GM21576 (cell line): ENCODE measurements at regions not wholly inside any gene's neighbourhood (a gene's known extent, or its start where the extent isn't known, plus 50 kb on each side); places are given as distances from the start of the nearest gene placed in this dataset.

Source experiments
- ATAC-seq: cut with Tn5 transposase; IDR thresholded peaks from one replicate; pipeline ENCODE4 v1.9.1; 2021; ENCODE audit warnings: mild to moderate bottlenecking, moderate library complexity; ENCODE audit not compliant: unreplicated experiment

DNA sequence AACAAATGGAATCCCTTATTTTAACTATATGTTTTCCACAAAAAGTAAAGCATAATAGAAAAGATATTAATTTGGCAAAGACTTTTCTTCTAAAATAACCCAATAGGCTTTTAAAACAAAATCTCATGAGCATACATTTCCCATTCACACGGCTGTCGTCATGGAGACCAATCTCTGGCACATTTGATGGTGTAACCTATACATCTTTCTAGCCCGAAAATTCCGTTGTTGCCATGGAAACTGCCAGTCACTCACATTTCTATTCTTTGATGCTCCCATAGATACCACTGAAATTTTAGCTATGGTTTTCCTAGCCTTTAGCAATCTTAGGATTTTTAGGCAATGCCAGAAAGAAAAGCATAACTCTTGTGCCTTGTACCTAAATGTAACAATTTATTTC, 262.9 kb upstream of the TRPM3 start:
- ATAC-seq = no peak

DNA sequence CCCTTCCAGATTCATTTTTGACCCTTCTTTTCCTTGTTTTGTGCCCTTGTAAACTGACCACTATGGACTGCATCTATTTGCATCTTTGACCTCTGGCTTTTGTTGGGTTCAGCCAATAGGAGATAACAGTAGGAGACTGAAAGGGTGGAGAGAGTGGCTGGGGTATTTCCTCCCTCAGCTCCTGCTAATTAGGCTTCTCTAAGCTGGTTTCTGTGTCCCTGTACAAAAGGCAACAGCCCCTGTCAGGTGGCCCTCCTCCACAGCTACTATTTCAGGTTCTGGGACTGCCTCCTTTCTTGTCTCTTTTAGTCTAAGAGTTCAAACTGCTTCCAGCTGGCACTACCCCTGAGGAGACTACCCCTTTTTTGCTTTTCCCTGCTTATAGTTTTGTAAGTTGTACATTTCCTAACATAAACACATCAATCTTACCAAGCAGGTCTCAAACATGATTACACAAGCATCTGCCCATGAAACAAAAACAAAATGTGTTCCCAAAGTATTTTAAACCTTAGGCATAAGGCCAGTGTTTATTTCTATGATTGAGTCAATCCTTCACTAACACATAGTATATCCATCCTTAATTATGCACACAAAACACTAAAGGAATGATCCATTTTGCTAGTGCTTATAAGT, 262.0 kb upstream of the TRPM3 start:
- no peak for ATAC-seq

DNA sequence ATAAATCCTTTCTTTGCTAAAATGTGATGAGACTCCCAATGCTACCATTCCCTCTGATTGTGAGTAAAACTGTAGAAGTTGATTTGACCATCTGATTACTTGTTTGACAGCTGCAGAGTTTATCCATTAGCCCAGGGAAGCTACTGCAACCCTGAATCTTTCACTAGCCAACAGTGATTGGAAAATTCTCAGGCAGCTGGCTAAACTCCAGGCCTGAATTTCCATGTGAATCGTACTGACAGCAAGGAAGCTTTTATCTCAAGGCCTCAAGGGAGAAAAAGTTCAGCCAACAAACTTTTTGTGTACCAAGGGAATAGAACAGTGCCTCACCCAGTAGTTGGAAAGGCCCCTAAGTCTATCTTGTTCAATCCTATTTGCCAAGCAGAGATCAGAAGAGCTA, 246.7 kb upstream of the TRPM3 start:
- no peak for ATAC-seq

DNA sequence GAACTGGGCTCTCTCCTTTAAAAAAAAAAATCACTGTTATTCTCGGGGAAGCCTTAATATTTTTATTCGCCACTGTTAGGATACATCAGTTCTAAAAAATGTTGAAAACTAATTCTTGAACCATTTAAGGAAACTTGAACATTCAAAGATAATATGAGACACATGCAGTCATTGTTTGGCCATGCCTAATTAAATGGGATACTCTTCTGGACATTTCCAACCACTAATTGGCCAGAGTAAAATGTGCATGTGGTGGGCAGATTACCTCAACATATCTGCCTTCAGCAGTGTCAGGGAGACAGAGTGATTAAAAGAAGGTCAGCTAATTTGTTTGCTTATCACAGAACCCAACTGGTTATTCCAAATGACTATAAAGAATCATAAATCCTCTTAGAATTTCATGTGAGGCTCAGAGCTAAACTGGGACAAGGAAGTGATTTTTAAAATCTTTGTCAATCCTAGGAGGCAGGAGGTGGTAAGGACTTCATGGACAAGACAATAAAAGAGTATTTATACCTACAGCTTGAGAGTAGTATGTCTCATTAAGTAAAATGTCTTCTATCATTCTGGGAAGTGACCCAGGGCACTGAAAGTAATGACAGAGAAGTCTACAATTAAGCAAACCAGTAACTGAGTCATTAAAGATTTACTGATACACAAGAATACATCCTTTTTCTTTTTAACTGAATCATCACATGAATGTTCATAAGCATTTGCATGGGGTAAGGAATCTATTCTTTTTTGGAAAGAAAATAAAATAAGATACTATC, 242.9 kb upstream of the TRPM3 start:
- no peak for ATAC-seq

DNA sequence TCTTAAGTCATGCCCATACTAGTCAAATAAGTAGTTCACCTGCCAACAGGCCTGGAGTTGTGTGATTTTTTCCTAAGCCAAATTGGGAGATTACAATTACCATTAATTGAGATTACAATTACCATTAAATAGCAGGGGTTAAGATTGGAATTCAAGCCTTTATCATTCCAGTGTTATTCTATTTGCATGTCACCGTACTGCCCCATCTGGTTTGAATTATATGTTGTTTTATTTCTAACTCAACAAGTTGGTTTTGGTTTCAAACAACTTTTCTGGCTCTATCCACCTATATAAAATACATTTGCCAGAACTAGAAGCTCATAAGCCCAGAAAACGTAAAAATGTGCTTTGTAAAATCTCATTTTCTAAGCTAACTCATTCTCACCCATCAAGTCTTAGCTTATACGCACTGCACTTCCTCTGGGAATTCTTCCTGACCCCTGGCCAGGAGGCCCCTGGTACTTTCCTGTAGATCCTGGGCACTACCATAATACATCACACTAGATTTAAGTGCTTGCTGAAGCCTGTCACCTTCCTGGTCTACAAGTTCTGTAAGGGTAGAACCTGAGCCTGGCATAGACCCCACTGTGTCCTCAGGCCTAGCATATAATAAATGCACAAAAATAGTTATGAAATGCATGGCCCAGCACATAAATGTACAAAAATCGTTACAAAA, 242.0 kb upstream of the TRPM3 start:
- ATAC-seq = no peak

DNA sequence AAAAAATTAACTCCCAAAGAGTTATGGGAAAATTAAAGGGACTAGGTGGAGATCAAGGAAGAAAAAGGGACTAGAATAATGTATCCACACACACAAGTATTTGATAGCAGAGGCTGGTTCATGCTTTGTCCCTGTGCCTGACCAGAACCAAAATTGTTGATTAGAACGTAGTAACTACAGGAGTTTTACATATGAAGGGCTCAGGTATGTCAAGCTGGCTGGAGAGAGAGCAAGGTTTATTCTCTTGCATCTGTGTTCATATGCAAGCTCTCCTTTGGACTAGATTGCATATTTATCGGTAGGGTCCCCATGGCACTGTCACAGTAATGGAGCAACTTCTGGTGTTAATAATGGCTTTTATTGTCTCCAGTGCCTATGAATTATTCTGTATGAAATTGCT, 239.9 kb upstream of the TRPM3 start:
- no peak for ATAC-seq

DNA sequence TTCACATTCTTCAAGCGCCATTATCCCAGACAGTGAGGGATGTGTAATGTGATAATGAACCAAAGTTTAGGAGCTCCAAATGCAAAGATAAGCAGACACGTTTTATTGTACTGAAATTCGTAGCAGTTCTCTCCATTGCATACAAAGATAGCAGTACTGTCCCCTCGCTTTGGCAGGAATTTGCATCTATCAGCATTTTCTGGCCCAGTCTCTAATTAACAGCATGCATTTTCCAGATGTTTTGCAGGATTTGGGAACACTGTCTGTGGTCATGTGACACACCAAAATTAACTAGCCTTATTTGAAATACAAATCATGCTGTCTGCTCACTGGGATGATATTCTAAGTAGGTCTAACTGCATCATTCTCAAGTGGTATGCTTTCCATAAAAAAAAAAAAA, 235.9 kb upstream of the TRPM3 start:
- no peak for ATAC-seq

DNA sequence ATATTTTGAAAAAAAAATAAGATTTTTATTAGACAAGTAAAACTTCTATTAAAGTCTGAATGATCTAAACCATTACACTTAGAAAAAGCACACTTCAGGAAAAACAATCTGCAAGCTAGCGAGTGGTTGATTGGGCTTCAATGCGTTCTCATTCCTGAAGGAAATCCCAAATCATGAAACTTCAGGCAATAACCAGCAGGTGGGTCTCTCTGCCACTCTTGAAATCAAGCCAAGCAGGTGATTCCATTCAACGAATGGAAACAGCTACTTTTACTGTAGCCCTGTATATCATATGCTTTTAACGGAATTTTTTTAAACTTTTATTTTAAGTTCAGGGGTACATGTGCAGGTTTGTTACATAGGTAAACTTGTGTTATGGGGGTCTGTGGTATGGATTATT, 234.5 kb upstream of the TRPM3 start:
- no peak for ATAC-seq

DNA sequence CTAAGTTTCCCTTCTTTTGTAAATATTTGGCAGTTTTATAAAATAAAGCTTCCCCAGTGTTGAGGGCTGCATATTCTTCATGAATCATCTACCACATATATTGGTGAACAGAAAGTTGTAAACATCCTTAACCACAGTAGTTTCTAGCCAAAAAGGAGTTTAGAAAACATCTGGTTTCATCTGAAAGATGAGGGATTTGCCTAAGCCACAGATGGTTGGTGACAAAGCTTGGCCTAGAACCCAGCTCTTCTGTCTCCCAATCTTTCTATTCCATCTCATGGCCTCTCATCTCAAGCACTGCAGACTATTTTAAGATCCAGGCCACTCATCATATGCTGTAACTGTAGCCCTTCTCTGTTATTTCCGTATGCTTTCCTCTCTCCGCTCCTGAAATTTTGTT, 232.3 kb upstream of the TRPM3 start:
- ATAC-seq = no peak

DNA sequence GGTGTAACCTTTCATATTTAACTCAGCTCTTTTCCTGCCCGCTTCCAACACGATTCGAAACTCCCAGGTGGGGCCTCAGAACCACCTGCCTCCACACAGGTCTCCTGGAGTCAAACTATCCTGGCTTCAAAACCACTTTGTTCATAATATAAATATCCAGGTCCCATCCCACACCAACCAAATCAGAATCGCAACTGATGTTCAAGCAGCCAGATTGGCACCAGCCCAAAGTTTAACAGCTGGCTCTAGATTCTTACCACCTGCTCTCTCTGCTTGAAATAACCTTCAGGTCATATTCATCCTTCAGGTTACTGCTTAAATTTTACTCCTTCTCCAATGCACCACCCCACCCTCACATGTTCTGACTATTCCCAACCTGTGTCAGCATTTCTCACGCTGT, 231.4 kb upstream of the TRPM3 start:
- no peak for ATAC-seq

DNA sequence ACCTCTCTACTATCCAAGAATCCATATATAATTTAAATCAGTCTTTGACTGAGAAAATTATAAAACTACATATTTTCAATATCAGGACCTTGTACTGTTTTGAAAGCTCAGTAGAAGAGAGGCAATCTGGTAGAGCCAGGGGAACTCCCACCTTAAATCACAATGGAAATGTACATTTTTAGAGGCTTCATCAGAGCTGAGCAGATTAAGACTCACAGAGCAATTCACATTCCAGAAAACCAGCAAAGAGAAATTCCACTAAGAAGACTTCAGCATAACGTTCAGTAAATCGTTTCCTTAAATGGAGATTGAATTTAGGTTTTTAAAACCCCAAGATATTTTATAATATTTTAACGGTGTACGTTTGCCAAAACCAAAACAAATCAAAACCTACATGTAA, 227.8 kb upstream of the TRPM3 start:
- ATAC-seq = no peak

DNA sequence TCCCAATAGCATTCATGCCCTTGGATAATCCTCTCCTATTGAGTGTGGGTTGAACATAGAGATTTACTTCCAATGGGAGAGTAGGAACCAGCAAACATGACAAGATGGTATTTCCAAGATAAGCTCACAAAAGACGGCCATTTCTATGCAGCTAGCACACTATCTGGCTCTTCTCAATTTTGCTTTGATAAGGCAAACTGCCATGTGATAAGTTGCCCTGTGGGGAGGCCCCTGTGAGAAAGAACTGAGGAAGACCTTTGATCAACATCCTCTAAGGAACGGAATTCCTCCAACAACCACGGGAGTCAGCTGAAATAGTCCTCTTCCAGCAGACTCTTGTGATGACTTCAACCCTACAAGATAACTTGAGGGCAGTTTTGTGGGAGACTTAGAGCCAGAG, 211.9 kb upstream of the TRPM3 start:
- no peak for ATAC-seq

DNA sequence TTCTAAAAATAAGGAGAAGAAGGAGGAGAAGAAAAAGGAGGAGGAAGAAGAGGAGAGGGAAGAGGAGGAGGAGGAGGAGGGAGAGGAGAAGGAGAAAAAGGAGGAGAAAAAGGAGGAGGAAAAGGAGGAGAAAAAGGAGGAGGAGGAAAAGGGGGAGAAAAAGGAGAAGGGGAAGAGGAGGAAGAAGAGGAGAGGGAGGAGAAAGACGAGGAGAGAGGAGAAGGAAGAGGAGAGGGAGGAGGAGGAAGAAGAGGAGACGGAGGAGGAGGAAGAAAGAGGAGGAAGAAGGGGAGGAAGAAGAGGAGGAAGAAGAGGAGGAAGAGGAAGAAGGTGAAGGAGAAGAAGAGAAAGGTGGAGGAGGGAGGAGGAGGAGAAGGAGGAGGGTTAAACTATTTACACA, 210.2 kb upstream of the TRPM3 start:
- ATAC-seq = no peak

DNA sequence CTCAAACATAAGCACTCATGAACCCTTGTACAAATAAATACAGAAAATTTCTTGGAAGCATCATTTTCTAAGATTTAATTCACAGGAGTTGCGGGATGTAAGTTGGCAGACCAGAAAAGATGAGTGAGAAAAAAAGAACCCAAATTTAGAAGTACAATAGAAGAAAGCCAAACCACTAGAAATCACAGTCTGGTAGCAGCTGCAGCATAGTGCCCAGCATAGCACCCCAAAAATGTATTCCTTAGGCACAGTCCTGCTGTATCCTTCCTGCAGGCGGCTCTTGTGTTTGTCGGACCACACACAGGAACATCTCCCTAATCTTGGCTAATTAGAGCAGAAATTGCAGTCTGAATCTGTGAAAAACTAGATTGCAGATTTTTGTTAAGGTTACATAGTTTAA, 208.5 kb upstream of the TRPM3 start:
- ATAC-seq = no peak

DNA sequence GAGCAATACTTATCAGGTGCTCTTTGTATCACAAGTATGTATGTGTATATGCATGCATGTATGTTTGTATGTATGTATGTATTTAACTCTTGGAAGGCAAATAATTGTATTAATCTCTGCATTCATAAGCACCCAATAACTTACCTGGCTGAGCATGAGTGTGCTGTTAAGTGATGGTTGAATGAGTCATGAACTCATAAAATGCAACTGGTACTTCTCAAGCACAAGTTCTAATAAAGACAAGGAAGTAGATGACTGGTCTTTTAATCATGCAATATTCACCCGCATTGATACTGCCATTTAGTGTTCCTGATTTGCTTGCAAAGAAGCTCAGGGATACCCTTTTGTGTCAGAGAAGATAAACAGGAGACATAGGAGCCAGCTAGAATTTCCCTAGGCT, 204.9 kb upstream of the TRPM3 start:
- ATAC-seq = no peak

DNA sequence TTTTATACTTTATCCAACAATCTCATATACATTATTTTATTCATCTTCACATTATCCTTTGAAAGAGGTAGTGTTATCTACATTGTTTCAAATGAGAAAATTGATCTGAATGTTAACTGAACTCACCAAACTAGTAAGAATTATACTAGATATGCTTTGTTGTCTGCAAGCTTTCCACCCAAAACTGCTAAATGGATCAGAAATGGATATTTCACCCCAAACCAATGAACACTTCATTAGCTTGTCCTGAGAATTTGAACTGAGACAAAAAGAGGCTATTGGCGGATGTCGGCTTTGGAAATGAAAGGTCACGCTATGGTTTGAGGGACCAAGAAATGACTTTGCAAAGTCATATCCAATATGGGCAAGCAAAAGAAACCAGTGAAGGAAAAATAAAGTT, 201.9 kb upstream of the TRPM3 start:
- no peak for ATAC-seq

DNA sequence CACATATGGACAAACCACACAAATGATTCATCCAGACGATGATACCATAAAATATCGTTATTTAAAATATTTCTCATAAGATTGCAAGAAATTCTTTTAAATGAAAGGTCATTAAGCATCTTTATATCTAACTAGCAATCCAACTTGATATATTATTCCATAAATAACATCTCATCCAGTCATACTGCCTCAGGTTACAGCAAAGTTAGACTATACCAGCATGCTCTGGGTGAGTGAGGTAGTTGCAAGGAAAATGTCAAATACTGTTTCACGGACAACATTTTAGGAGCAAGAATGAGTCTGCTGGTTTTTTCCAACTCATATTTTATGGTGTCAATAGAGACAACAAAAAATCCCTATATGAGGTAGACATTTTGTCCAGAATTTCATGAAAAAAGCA, 200.9 kb upstream of the TRPM3 start:
- no peak for ATAC-seq

DNA sequence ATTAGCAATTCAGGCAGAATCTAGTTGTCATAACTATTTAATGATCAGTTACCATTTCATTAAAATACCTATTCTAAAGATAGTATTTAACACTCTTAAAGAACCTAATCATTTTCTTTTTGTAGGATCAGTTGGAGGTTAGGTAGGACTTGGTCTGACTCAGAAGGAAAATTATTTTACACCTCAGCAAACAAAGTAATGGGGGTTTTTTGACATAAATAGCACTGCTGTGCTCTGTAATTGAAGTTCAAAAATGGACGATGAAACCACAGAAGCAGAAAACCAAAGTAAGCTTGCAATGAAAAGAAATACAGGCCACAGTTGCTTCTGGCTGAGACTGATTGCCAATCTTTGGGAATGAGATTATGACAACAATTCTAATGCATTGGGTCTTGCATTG, 187.0 kb upstream of the TRPM3 start:
- no peak for ATAC-seq

DNA sequence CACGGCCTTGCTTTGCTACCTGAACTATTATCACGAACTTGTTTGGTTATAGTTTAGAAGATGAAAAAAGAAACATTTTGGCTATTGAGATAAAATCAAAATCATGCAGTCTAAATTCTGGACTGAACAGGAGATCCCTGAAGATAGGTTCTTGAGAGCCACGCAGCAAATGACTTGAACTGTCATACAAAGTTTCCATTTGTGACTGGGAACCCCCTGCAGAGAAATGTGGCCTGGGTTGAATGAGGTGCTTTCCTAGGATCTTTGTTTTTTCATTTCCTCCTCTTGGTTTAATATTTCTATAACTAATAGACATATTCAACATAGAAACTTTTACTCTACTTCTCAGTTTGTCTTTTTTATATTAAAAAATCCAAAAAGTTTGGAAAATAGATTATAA, 184.7 kb upstream of the TRPM3 start:
- no peak for ATAC-seq

DNA sequence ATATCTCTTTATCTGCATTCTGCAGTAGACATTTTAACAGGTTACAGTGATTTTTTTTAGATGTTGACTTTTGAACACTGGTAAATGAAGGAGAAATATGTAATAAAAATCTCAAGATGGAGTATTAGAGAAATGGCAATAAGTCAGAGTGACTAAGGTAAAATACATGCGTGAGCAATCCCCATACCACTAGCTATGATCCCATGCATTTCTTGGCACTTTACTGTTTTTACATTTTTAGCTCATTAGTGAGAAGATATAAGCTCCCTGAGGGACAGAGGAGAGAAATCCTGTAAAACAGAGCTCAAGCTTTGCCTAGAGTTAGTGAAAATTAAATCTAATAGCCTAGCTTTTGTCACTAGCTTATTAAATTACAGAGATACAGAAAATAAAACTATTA, 181.9 kb upstream of the TRPM3 start:
- no peak for ATAC-seq

DNA sequence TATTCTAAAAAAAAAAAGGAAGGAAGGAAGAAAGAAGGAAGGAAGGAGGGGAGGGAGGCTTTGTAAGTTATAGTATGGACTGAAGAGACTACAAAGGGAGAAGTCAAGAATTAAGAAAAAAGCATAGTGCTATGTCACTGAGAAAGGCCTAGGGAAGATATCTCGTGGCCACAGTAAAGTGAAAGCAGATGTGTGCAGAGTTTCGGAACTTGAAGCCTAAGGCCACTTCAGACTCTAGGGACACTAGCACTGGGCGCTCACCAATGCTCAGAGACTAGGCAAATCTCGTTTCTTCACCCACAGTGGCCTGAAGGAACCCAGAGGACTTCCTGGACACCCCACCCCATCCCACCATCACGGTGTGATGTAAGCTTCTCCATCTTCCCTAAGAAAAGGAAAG, 181.4 kb upstream of the TRPM3 start:
- ATAC-seq = no peak

DNA sequence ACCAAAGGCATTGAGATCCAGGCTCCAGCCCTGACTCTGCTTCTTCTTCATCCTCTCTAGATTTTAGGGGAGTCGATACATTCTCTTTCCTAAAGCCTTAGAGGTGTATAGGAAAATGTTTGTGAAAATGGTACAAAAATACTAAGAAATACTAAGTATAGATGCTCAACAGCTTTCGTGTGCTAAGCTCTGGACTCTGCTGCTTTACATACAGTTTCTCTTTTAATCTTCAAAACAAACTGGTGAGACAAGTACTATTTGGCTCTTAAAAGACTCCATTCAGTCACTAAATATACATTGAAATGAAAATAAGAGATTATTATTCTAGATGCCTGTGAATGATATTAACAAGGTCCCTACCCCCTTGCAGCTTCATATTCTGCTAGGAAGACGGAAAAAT, 174.5 kb upstream of the TRPM3 start:
- ATAC-seq = no peak
